DMS 273 treated with DMSO at 0.1 percent for 48 hours (cell line): ENCODE measurements at regions not wholly inside any gene's neighbourhood (a gene's known extent, or its start where the extent isn't known, plus 50 kb on each side); places are given as distances from the start of the nearest gene placed in this dataset.

Experiments used
- DNase-seq: peaks from one replicate; lab custom pipeline; 2025; lab: John Stamatoyannopoulos, UW

GRCh38 chr6:66418906-66419305 lies 711.9 kb upstream of the EYS start:
- no peak for DNase-seq

- no peak for DNase-seq
These were observed 696.9 kb upstream of the EYS start for GRCh38 chr6:66403966-66404365.

- no peak for DNase-seq
These were observed 695.8 kb upstream of the EYS start for GRCh38 chr6:66402873-66403272.

GRCh38 chr6:66396549-66396948 lies 689.5 kb upstream of the EYS start:
- no peak for DNase-seq

- no peak for DNase-seq
These were observed 689.1 kb upstream of the EYS start for GRCh38 chr6:66396145-66396544.

GRCh38 chr6:66390393-66390792 lies 683.4 kb upstream of the EYS start:
- DNase-seq, result no peak

GRCh38 chr6:66376001-66376400 lies 669.0 kb upstream of the EYS start:
- no peak for DNase-seq

GRCh38 chr6:66369407-66369806 lies 662.4 kb upstream of the EYS start:
- no peak for DNase-seq

GRCh38 chr6:66362888-66363287 lies 655.9 kb upstream of the EYS start:
- no peak for DNase-seq

GRCh38 chr6:66361886-66362285 lies 654.9 kb upstream of the EYS start:
- DNase-seq, result no peak

- no peak for DNase-seq
These were observed 650.8 kb upstream of the EYS start for GRCh38 chr6:66357781-66358180.

GRCh38 chr6:66355471-66355870 lies 648.4 kb upstream of the EYS start:
- DNase-seq, result no peak

GRCh38 chr6:66344796-66345195 lies 637.8 kb upstream of the EYS start:
- no peak for DNase-seq

GRCh38 chr6:66340736-66341135 lies 633.7 kb upstream of the EYS start:
- DNase-seq, result no peak

GRCh38 chr6:66336176-66336575 lies 629.1 kb upstream of the EYS start:
- no peak for DNase-seq

- no peak for DNase-seq
These were observed 621.2 kb upstream of the EYS start for GRCh38 chr6:66328200-66328599.

GRCh38 chr6:66326228-66326627 lies 619.2 kb upstream of the EYS start:
- no peak for DNase-seq

- no peak for DNase-seq
These were observed 614.0 kb upstream of the EYS start for GRCh38 chr6:66321017-66321416.

GRCh38 chr6:66307490-66307889 lies 600.5 kb upstream of the EYS start:
- no peak for DNase-seq

- no peak for DNase-seq
These were observed 584.9 kb upstream of the EYS start for GRCh38 chr6:66291905-66292304.

GRCh38 chr6:66289889-66290288 lies 582.9 kb upstream of the EYS start:
- no peak for DNase-seq

- DNase-seq, result no peak
These were observed 571.1 kb upstream of the EYS start for GRCh38 chr6:66278115-66278514.

GRCh38 chr6:66277400-66277799 lies 570.4 kb upstream of the EYS start:
- no peak for DNase-seq

GRCh38 chr6:66265737-66266136 lies 558.7 kb upstream of the EYS start:
- no peak for DNase-seq

GRCh38 chr6:66264376-66264775 lies 557.4 kb upstream of the EYS start:
- no peak for DNase-seq
